GM12874 (cell line): ENCODE measurements at regions not wholly inside any gene's neighbourhood (a gene's known extent, or its start where the extent isn't known, plus 50 kb on each side); places are given as distances from the start of the nearest gene placed in this dataset.

ENCODE experiments used
- CTCF ChIP-seq: IDR thresholded peaks from 2 replicates; pipeline ENCODE4 v1.5.1; 2011; ENCODE audit warnings: low read depth, mild to moderate bottlenecking, control low read depth, low read length, moderate library complexity; ENCODE audit not compliant: insufficient read depth

GRCh38 chr10:118977022-118977599 lies 52.4 kb upstream of the NANOS1 start:
- TF ChIP-seq CTCF: no peak

GRCh38 chr10:118977835-118978234 lies 51.7 kb upstream of the NANOS1 start:
- no peak for TF ChIP-seq CTCF

- no peak for TF ChIP-seq CTCF
Measured at GRCh38 chr10:118978316-118978997, 51.1 kb upstream of the NANOS1 start.

GRCh38 chr10:118978998-118979350 lies 50.5 kb upstream of the NANOS1 start:
- no peak for TF ChIP-seq CTCF

GRCh38 chr10:118979661-118980060 lies 49.9 kb upstream of the NANOS1 start:
- no peak for TF ChIP-seq CTCF
